Esophagus squamous epithelium (tissue), 4 donors: ENCODE measurements at regions not wholly inside any gene's neighbourhood (a gene's known extent, or its start where the extent isn't known, plus 50 kb on each side); places are given as distances from the start of the nearest gene placed in this dataset.

ENCODE experiments used
- CTCF ChIP-seq, 6 experiments: fragments of 450-650 bp in 4 of 6; fragments of 200-600 bp in 2 of 6; sonication (generic) in 2 of 6; IDR thresholded peaks; one replicate each; pipeline ENCODE4 v1.5.1; 2016 to 2019; ENCODE audit warnings: antibody characterized with exemption in 6 of 6, mild to moderate bottlenecking in 4 of 6, moderate library complexity in 4 of 6
- POLR2A ChIP-seq, 4 donors: fragments of 450-650 bp; IDR thresholded peaks; one replicate each; pipeline ENCODE4 v1.6.1; 2017; ENCODE audit warnings: antibody characterized with exemption in 4 of 4, mild to moderate bottlenecking in 4 of 4, moderate library complexity in 3 of 4

- TF ChIP-seq CTCF (IDR thresholded peaks at IDR 0.05) (no peak), POLR2A (IDR thresholded peaks at IDR 0.05) (no peak)
These were observed 388.6 kb upstream of the CDH6 start for GRCh38 chr5:30804739-30805505.
